K562 (cell line): ENCODE measurements at regions not wholly inside any gene's neighbourhood (a gene's known extent, or its start where the extent isn't known, plus 50 kb on each side); places are given as distances from the start of the nearest gene placed in this dataset.

Experiments used
- ATAC-seq: fragments of 200-7000 bp; cut with Tn5 transposase; 3 replicates; pipeline ENCODE4 v1.9.1; 2020; ENCODE audit warnings: moderate library complexity
- BruUV-seq: library from RNA; stranded (reverse); fragments of 400-500 nt; replicated peaks from 2 replicates; lab custom pipeline; 2021; lab: Mats Ljungman, UMichigan
- CTCF ChIA-PET: fragments of 300-600 bp; formaldehyde crosslinking; extraction: SDS; loops from one replicate; lab custom pipeline; 2021; ENCODE audit warnings: low intra/inter-chr PET ratio; lab: Yijun Ruan, JAX
- POLR2A ChIA-PET: fragments of 300-600, 350-650 bp; sonication (Branson Sonifier 250); formaldehyde crosslinking; extraction: SDS; loops from one replicate; lab custom pipeline; 2021; ENCODE audit warnings: antibody characterized with exemption, inconsistent platforms; lab: Yijun Ruan, JAX
- DNase-seq, 4 experiments: peaks; one replicate each; pipeline versions ENCODE4 v3.0.0 to v3.0.0-alpha.2; 2011 to 2018; ENCODE audit warnings: low spot score in 3 of 4, mixed read lengths in 3 of 4; ENCODE audit errors: extremely low read depth in 1 of 4
- FAIRE-seq: peaks from 2 replicates; lab custom pipeline; 2011; peaks lifted over from hg19 to GRCh38; lab: Jason Lieb, UNC
- H2AFZ ChIP-seq: 2 replicates; pipeline ENCODE4 v1.6.0; 2011; ENCODE audit warnings: low read depth, low read length, control low read depth, inconsistent platforms
- H3K27ac ChIP-seq: fragments of 200-600 bp; 3 replicates; pipeline ENCODE4 v1.8.0; 2011; ENCODE audit warnings: low read depth, mild to moderate bottlenecking, control low read depth, inconsistent platforms, low read length, moderate library complexity, mixed read lengths; ENCODE audit errors: extremely low read depth
- H3K27me3 ChIP-seq, 2 experiments: fragments of 300-600 bp in 1 of 2; 2 replicates in 1 of 2; 3 replicates in 1 of 2; pipeline versions ENCODE4 v1.6.0 to v1.8.0; 2011; ENCODE audit warnings: inconsistent platforms in 2 of 2, low read length in 2 of 2, mild to moderate bottlenecking in 1 of 2, mixed read lengths in 1 of 2, moderate library complexity in 1 of 2; ENCODE audit not compliant: control insufficient read depth in 2 of 2, insufficient read depth in 2 of 2
- H3K36me3 ChIP-seq: fragments of 300-600 bp; 3 replicates; pipeline ENCODE4 v1.8.0; 2011; ENCODE audit warnings: mild to moderate bottlenecking, low read length, inconsistent platforms; ENCODE audit not compliant: control insufficient read depth, insufficient read depth
- H3K4me1 ChIP-seq, 2 experiments: fragments of 200-600 bp in 1 of 2; replicated peaks in 1 of 2; 2 replicates in 1 of 2; 3 replicates in 1 of 2; pipeline versions ENCODE4 v1.5.1 to v1.8.0; 2011; ENCODE audit warnings: inconsistent platforms in 2 of 2, low read length in 2 of 2, mild to moderate bottlenecking in 1 of 2, mixed read lengths in 1 of 2, moderate library complexity in 1 of 2; ENCODE audit not compliant: control insufficient read depth in 2 of 2, insufficient read depth in 2 of 2
- H3K4me2 ChIP-seq: 2 replicates; pipeline ENCODE4 v1.6.1; 2011; ENCODE audit warnings: low read length, control low read depth, inconsistent platforms, mixed read lengths; ENCODE audit not compliant: insufficient read depth
- H3K4me3 ChIP-seq: fragments of 200-600 bp; sonication (generic), shearing (Covaris generic); 2 replicates; pipeline ENCODE4 v1.5.1; 2016; ENCODE audit warnings: control low read depth, inconsistent platforms
- H3K79me2 ChIP-seq: fragments of 200-600 bp; 3 replicates; pipeline ENCODE4 v1.8.0; 2011; ENCODE audit warnings: low read length, inconsistent platforms; ENCODE audit not compliant: control insufficient read depth, insufficient read depth
- H3K9ac ChIP-seq, 2 experiments: 2 replicates each; pipeline versions ENCODE4 v1.6.0 to v1.6.1; 2011; ENCODE audit warnings: low read depth in 2 of 2, low read length in 2 of 2, control low read depth in 1 of 2, inconsistent platforms in 1 of 2, mild to moderate bottlenecking in 1 of 2, mixed read lengths in 1 of 2; ENCODE audit not compliant: insufficient read depth in 1 of 2
- H3K9me1 ChIP-seq: one replicate; pipeline ENCODE4 v1.6.0; 2011; ENCODE audit warnings: inconsistent platforms, mild to moderate bottlenecking, low read length, moderate library complexity; ENCODE audit not compliant: control insufficient read depth, insufficient read depth
- H3K9me3 ChIP-seq: replicated peaks from 2 replicates; pipeline ENCODE4 v1.5.1; 2011; ENCODE audit warnings: low read depth, low read length, inconsistent platforms; ENCODE audit not compliant: control insufficient read depth, insufficient read depth
- H4K20me1 ChIP-seq: replicated peaks from 2 replicates; pipeline ENCODE4 v1.6.1; 2011; ENCODE audit warnings: low read length, inconsistent platforms, mixed read lengths; ENCODE audit not compliant: control insufficient read depth, insufficient read depth
- ATF7 ChIP-seq: fragments of 450-650 bp; IDR thresholded peaks from 2 replicates; pipeline ENCODE4 v1.7.1; 2014; ENCODE audit warnings: mild to moderate bottlenecking, moderate library complexity
- ETS1 ChIP-seq: conservative IDR thresholded peaks from 2 replicates; pipeline ENCODE4 v1.6.1; 2011; ENCODE audit warnings: low read depth, mild to moderate bottlenecking, low read length; ENCODE audit not compliant: control insufficient read depth
- KHSRP ChIP-seq: fragments of 450-650 bp; IDR thresholded peaks from 2 replicates; pipeline ENCODE4 v1.6.1; 2017
- L3MBTL2 ChIP-seq: fragments of 450-650 bp; IDR thresholded peaks from 2 replicates; pipeline ENCODE4 v1.6.1; 2016; ENCODE audit warnings: mild to moderate bottlenecking, moderate library complexity
- MED1 ChIP-seq: sonication (generic); formaldehyde crosslinking; IDR thresholded peaks from 2 replicates; pipeline ENCODE4 v1.8.1; 2023; ENCODE audit warnings: missing genetic modification reagents, borderline replicate concordance
- PRMT5 ChIP-seq: sonication (generic); formaldehyde crosslinking; IDR thresholded peaks from 2 replicates; pipeline ENCODE4 v1.5.0; 2020; ENCODE audit warnings: missing genetic modification reagents
- SMC3 ChIP-seq: conservative IDR thresholded peaks from 2 replicates; pipeline ENCODE4 v1.6.1; 2011; ENCODE audit warnings: low read depth, low read length, improper control_type of control experiment; ENCODE audit not compliant: insufficient read depth
- SPI1 ChIP-seq: IDR thresholded peaks from 2 replicates; pipeline ENCODE4 v1.6.1; 2011; ENCODE audit warnings: low read depth, low read length, control low read depth, borderline replicate concordance
- ZC3H8 ChIP-seq: fragments of 450-650 bp; IDR thresholded peaks from 2 replicates; pipeline ENCODE4 v1.6.1; 2017
- ZNF766 ChIP-seq: fragments of 200-800 bp; sonication (Bioruptor generic); conservative IDR thresholded peaks from 2 replicates; pipeline ENCODE4 v1.6.1; 2016; ENCODE audit warnings: missing genetic modification characterization, missing compliant biosample characterization
- WGBS: fragments of 100-300 bp; shearing (Covaris generic); methylation state at CpG from one replicate; pipeline ENCODE4 v1.1.6; 2016; ENCODE audit warnings: low coverage, mixed read lengths; ENCODE audit not compliant: insufficient coverage; ENCODE audit errors: missing lambda C conversion rate; 5-methylcytosine and 5-hydroxymethylcytosine counted together
- in situ Hi-C: fragments of 300-500 bp; cut with MboI; formaldehyde crosslinking; loops from 4 replicates; pipeline ENCODE4 v1.15.0; 2018; ENCODE audit warnings: inconsistent platforms, mixed read lengths
- intact Hi-C: fragments of 100-400 bp; cut with micrococcal nuclease; formaldehyde crosslinking; loops from 2 replicates; pipeline ENCODE4 v1.14.2; 2022

DNA sequence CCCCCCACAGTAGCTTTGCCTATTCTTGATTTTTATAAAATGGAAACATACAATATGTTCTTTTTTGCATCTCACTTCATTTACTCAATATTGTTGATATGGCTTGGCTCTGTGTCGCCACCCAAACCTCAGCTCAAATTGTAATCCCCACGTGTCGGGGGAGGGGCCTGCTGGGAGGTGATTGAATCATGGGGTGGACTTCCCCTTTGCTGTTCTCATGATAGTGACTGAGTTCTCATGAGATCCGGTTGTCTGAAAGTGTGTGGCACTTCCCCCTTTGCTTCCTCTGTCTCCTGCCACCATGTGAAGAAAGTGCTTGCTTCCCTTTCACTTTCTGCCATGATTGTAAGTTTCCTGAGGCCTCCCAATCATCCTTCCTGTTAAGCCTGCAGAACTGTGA, 431.3 kb downstream of the MN1 start:
- no peak overlapping the region for H3K4me2 ChIP-seq
- H3K9me1 ChIP-seq, result no peaks in the 10 kb centered on the region
- no peaks in the 10 kb centered on the region for H3K79me2 ChIP-seq
- no TSS peak for BruUV-seq
- no peaks in the 10 kb centered on the region for H3K4me1 ChIP-seq
- no peak overlapping the region for H3K4me3 ChIP-seq
- intact Hi-C loops, result no loop called here
- in situ Hi-C loops, result no loop called here
- DNase-seq (peak in 1 of 4 experiments; percentile 1), FAIRE-seq (no peak)
- WGBS, result 0% methylated on average over 4 of the region's 4 CpGs
- H3K27me3 ChIP-seq, result no peaks in the 10 kb centered on the region; a peak in 1 of 5 replicates
- POLR2A ChIA-PET, result interaction anchor here (0.6 kb wide), 1 partner anchor 22 kb away, joined by 3 read pairs; no protein-coding TSS in a partner anchor
- H3K9ac ChIP-seq, result no peak overlapping the region
- no peaks in the 10 kb centered on the region for H4K20me1 ChIP-seq
- H3K27ac ChIP-seq, result no peak overlapping the region
- no peak overlapping the region for H2AFZ ChIP-seq
- 0 out of 2 replicates have a peak, but pooled peaks have one; percentile 51 for TF ChIP-seq ZNF766 (CRISPR knock-in tag)
- TF ChIP-seq ATF7, result 0 out of 2 replicates have a peak, but pooled peaks have one; percentile 11
- no peak for TF ChIP-seq ETS1
- TF ChIP-seq ZC3H8, result no peak
- TF ChIP-seq SMC3, result no peak
- TF ChIP-seq SPI1, result peak; percentile 82
- TF ChIP-seq MED1 (CRISPR knock-in tag), result no peak
- TF ChIP-seq KHSRP, result no peak
- TF ChIP-seq PRMT5 (CRISPR knock-in tag), result no peak
- peak; percentile 72 for TF ChIP-seq L3MBTL2
- TF ChIP-seq, all 486 proteins: peak for 4
- CTCF ChIA-PET, result no interaction called here
- Histone ChIP-seq H3K9me3 (no peaks in the 10 kb centered on the region), H3K36me3 (no peaks in the 10 kb centered on the region)
- ATAC-seq, result no peak
